WI38 (cell line): ENCODE measurements at regions not wholly inside any gene's neighbourhood (a gene's known extent, or its start where the extent isn't known, plus 50 kb on each side); places are given as distances from the start of the nearest gene placed in this dataset.

ENCODE experiments used
- H3K4me3 ChIP-seq: 2 replicates; pipeline ENCODE4 v1.5.1; 2011; ENCODE audit warnings: low read depth, mild to moderate bottlenecking, control low read depth, low read length
- CTCF ChIP-seq: IDR thresholded peaks from 2 replicates; pipeline ENCODE4 v1.5.1; 2012; ENCODE audit warnings: low read depth, mild to moderate bottlenecking, control low read depth, low read length

DNA sequence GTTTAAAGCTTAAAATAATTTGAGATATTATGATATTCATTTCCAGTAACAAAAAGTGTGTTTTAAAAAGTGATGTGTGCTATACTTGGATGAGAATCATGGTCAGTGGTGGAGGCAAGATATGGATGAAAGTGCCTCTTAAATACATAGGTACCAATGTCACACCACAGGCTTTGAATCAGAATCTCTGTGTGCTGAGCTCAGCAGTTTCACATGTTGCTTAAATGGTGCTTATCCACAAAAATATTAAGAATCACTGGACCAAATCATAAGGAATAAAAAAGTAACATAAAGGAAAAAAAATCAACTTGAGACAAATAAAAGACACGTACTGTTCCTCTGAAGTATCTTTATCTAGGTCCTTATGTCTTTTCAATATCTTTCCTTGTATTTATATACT lies 850.5 kb upstream of the POT1 start:
- no peak overlapping the region for H3K4me3 ChIP-seq
- TF ChIP-seq CTCF, result no peak

DNA sequence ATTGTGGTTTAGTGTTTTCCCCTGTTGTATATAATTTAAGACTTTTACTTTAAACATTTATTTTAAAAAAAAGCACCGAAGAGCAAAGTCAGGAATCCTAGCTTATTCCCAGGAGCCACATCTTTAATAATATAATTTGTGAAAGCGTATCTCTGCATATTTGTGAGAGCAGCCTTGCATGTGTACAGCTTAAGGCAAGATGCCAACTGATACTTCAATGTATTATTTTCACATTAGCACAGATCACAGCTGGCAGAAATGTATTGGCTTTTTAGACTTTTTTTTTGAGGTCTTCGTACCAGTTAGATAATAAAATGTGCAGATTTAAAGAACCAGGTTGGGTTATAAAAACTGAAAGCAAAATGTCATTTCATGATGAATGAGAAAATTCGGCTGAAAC lies 845.7 kb upstream of the POT1 start:
- TF ChIP-seq CTCF, result no peak
- H3K4me3 ChIP-seq, result no peak overlapping the region

GRCh38 chr7:125773113-125773785 lies 843.6 kb upstream of the POT1 start:
- TF ChIP-seq CTCF, result no peak
- H3K4me3 ChIP-seq, result no peak overlapping the region

GRCh38 chr7:125747966-125748365 lies 818.3 kb upstream of the POT1 start:
- no peak for TF ChIP-seq CTCF
- no peak overlapping the region for H3K4me3 ChIP-seq

DNA sequence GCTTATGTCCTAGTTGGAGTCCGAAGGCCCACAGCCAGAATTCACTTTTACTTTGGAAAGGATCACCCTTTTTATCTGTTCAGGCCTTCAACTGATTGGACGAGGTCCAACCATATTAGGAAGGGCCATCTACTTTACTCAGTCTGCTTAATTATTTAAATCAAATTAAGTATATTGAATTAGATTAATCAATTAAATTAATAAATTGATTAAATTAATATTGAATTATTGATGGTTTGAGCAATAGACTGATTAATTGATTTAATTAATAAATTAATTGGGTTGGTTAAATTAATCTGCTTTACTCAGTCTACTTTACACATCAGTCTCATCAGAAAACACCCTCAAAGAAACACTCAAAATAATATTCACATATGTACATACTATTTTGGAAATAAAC lies 816.9 kb upstream of the POT1 start:
- TF ChIP-seq CTCF, result no peak
- no peak overlapping the region for H3K4me3 ChIP-seq

DNA sequence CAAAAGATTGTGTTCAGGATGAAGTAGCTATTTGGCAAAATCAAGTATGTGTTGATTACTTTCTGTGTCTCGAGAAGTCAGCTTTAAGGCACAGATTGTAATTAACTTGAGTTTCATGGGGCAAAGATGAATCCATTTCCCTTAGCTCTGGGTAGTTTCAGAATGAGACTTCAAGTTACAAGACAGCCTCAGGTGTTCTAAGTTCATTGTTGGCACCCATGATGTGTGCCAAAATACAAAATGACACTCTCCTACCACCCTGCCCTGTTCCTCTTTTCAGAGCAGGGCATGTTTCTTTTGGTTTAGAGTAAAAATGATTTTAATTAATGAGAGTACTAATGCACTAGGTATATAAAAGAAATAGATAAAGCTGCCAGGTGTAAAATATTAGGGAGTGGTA lies 797.6 kb upstream of the POT1 start:
- no peak for TF ChIP-seq CTCF
- no peak overlapping the region for H3K4me3 ChIP-seq

GRCh38 chr7:125695626-125696025 lies 766.0 kb upstream of the POT1 start:
- no peak for TF ChIP-seq CTCF
- no peak overlapping the region for H3K4me3 ChIP-seq
